ENCODE measurements at regions not wholly inside any gene's neighbourhood (a gene's known extent, or its start where the extent isn't known, plus 50 kb on each side); places are given as distances from the start of the nearest gene placed in this dataset.

- no peak for ATAC-seq
- Histone ChIP-seq H2AFZ (ENCODE audit: low read depth, low read length) (no peak overlapping the region), H3K9ac (ENCODE audit: insufficient read depth in 1 of 2, low read depth in 2 of 2, low read length in 2 of 2) (no peak overlapping the region), H3K27me3 (ENCODE audit: control insufficient read depth in 2 of 2, insufficient read depth in 2 of 2, low read length in 2 of 2) (no peaks in the 10 kb centered on the region), H3K79me2 (ENCODE audit: control insufficient read depth, insufficient read depth, low read length) (no peaks in the 10 kb centered on the region), H3K9me3 (replicated peaks; ENCODE audit: control insufficient read depth, insufficient read depth, low read depth, low read length) (no peaks in the 10 kb centered on the region), H3K9me1 (ENCODE audit: control insufficient read depth, insufficient read depth, low read length) (no peaks in the 10 kb centered on the region), H4K20me1 (replicated peaks; ENCODE audit: control insufficient read depth, insufficient read depth, low read length) (no peaks in the 10 kb centered on the region), H3K4me1 (replicated peaks in 1 of 2; ENCODE audit: control insufficient read depth in 2 of 2, insufficient read depth in 2 of 2, low read length in 2 of 2) (no peaks in the 10 kb centered on the region), H3K4me2 (ENCODE audit: insufficient read depth, low read length) (no peak overlapping the region), H3K27ac (ENCODE audit: extremely low read depth, low read depth, low read length) (no peak overlapping the region), H3K4me3 (no peak overlapping the region), H3K36me3 (ENCODE audit: control insufficient read depth, insufficient read depth, low read length) (no peaks in the 10 kb centered on the region)
- TF ChIP-seq PCBP1 (IDR thresholded peaks at IDR 0.05; ENCODE audit: low read depth, low read length, poor library complexity, severe bottlenecking) = no peak
- POLR2A ChIA-PET = no interaction called here
- in situ Hi-C loops (cut with MboI) (no loop called here), intact Hi-C loops (cut with micrococcal nuclease) (no loop called here)
- DNase-seq (ENCODE audit: extremely low read depth in 1 of 4, low spot score in 3 of 4) = no peak
- BruUV-seq (replicated peaks) = no TSS peak
- CTCF ChIA-PET (ENCODE audit: low intra/inter-chr PET ratio) = no interaction called here
- 20% methylated on average over 1 of the region's 59 CpGs for WGBS (ENCODE audit: insufficient coverage, low coverage, missing lambda C conversion rate)
- FAIRE-seq = no peak
Observed at GRCh38 chr13:88345171-88345847, 674.1 kb downstream of the SLITRK5 start.

- Histone ChIP-seq H3K27me3 (ENCODE audit: control insufficient read depth in 2 of 2, insufficient read depth in 2 of 2, low read length in 2 of 2) (no peaks in the 10 kb centered on the region), H2AFZ (ENCODE audit: low read depth, low read length) (no peak overlapping the region), H3K9me3 (replicated peaks; ENCODE audit: control insufficient read depth, insufficient read depth, low read depth, low read length) (no peaks in the 10 kb centered on the region), H4K20me1 (replicated peaks; ENCODE audit: control insufficient read depth, insufficient read depth, low read length) (no peaks in the 10 kb centered on the region), H3K79me2 (ENCODE audit: control insufficient read depth, insufficient read depth, low read length) (no peaks in the 10 kb centered on the region), H3K27ac (ENCODE audit: extremely low read depth, low read depth, low read length) (no peak overlapping the region), H3K36me3 (ENCODE audit: control insufficient read depth, insufficient read depth, low read length) (no peaks in the 10 kb centered on the region), H3K9ac (ENCODE audit: insufficient read depth in 1 of 2, low read depth in 2 of 2, low read length in 2 of 2) (no peak overlapping the region), H3K4me1 (replicated peaks in 1 of 2; ENCODE audit: control insufficient read depth in 2 of 2, insufficient read depth in 2 of 2, low read length in 2 of 2) (no peaks in the 10 kb centered on the region), H3K4me2 (ENCODE audit: insufficient read depth, low read length) (no peak overlapping the region), H3K9me1 (ENCODE audit: control insufficient read depth, insufficient read depth, low read length) (no peaks in the 10 kb centered on the region), H3K4me3 (no peak overlapping the region)
- CTCF ChIA-PET (ENCODE audit: low intra/inter-chr PET ratio) = no interaction called here
- POLR2A ChIA-PET = no interaction called here
- WGBS (ENCODE audit: insufficient coverage, low coverage, missing lambda C conversion rate) = 0% methylated on average over 2 of the region's 2 CpGs
- DNase-seq (ENCODE audit: extremely low read depth in 1 of 4, low spot score in 3 of 4) (no peak), FAIRE-seq (no peak), ATAC-seq (no peak)
- TF ChIP-seq E4F1 (CRISPR knock-in tag; IDR thresholded peaks at IDR 0.05; ENCODE audit: borderline replicate concordance) (no peak), NUFIP1 (IDR thresholded peaks at IDR 0.05; ENCODE audit: partially characterized antibody) (no peak), ZBTB1 (CRISPR knock-in tag; IDR thresholded peaks at IDR 0.05; ENCODE audit: borderline replicate concordance, low read depth) (no peak)
- in situ Hi-C loops (cut with MboI) = no loop called here
- BruUV-seq (replicated peaks) = no TSS peak
- intact Hi-C loops (cut with micrococcal nuclease) = no loop called here
Observed at GRCh38 chr13:88360761-88361160, 689.6 kb downstream of the SLITRK5 start.

All from K562 (cell line).